ENCODE measurements at regions not wholly inside any gene's neighbourhood (a gene's known extent, or its start where the extent isn't known, plus 50 kb on each side); places are given as distances from the start of the nearest gene placed in this dataset.

DNA sequence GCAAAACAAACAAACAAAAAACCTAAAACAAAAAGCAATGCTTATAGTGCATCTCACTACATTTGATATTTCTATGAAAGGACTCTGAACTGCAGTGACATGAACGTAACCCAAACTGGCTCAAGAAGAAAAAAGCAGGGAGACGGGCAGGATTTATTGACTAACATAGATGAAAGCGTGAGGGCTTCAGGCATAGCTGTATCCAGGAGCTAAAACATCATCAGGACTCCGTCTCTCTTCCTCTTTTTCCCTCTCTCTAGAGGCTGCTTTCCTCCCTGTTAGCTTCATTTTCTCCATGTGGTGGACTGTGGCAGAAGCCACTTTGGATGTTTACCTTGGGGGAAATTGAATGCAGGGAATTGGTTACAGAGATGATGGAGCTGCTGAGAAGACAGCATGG lies 418.2 kb upstream of the PROK2 start:
- TF ChIP-seq EZH2 (optimal IDR thresholded peaks at IDR 0.05; ENCODE audit: low read depth, low read length) = no peak
- TF ChIP-seq, protein P1, sequence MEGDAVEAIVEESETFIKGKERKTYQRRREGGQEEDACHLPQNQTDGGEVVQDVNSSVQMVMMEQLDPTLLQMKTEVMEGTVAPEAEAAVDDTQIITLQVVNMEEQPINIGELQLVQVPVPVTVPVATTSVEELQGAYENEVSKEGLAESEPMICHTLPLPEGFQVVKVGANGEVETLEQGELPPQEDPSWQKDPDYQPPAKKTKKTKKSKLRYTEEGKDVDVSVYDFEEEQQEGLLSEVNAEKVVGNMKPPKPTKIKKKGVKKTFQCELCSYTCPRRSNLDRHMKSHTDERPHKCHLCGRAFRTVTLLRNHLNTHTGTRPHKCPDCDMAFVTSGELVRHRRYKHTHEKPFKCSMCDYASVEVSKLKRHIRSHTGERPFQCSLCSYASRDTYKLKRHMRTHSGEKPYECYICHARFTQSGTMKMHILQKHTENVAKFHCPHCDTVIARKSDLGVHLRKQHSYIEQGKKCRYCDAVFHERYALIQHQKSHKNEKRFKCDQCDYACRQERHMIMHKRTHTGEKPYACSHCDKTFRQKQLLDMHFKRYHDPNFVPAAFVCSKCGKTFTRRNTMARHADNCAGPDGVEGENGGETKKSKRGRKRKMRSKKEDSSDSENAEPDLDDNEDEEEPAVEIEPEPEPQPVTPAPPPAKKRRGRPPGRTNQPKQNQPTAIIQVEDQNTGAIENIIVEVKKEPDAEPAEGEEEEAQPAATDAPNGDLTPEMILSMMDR (IDR thresholded peaks at IDR 0.05; ENCODE audit: low read length) = no peak
